A673 (cell line): ENCODE measurements at regions not wholly inside any gene's neighbourhood (a gene's known extent, or its start where the extent isn't known, plus 50 kb on each side); places are given as distances from the start of the nearest gene placed in this dataset.

Experiments used
- EZH2 ChIP-seq: fragments of 200-600 bp; sonication (generic); IDR thresholded peaks from 2 replicates; pipeline ENCODE4 v1.6.1; 2017; ENCODE audit warnings: borderline replicate concordance, low read depth, mild to moderate bottlenecking, mixed read lengths, antibody characterized with exemption, low read length; ENCODE audit not compliant: poor library complexity, severe bottlenecking
- TF ChIP-seq, protein P1 (sequence below): fragments of 300-800, 200-600 bp; sonication (generic); conservative IDR thresholded peaks from 2 replicates; pipeline ENCODE4 v1.5.1; 2017; ENCODE audit warnings: low read depth, mild to moderate bottlenecking, antibody characterized with exemption, low read length, moderate library complexity, mixed read lengths

DNA sequence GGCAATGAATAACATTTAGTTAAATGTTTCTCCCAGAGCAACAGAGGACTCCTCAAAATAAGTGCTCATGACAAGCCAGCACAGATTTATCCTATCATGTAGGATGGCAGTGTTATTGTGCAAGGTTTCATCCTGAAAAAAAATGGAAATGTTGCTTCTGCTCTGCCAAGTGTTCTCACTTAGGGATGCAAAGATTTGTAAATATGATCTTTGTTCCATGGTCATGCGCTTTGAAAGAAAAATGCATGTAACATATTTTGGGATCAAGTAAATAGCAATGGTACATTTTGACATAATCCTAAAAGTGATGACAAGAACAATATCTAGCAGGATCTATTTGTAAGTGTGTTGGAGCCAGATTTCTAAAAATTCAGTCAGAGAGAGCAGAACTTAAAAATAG, 229.5 kb upstream of the CCDC150 start:
- TF ChIP-seq, protein P1, sequence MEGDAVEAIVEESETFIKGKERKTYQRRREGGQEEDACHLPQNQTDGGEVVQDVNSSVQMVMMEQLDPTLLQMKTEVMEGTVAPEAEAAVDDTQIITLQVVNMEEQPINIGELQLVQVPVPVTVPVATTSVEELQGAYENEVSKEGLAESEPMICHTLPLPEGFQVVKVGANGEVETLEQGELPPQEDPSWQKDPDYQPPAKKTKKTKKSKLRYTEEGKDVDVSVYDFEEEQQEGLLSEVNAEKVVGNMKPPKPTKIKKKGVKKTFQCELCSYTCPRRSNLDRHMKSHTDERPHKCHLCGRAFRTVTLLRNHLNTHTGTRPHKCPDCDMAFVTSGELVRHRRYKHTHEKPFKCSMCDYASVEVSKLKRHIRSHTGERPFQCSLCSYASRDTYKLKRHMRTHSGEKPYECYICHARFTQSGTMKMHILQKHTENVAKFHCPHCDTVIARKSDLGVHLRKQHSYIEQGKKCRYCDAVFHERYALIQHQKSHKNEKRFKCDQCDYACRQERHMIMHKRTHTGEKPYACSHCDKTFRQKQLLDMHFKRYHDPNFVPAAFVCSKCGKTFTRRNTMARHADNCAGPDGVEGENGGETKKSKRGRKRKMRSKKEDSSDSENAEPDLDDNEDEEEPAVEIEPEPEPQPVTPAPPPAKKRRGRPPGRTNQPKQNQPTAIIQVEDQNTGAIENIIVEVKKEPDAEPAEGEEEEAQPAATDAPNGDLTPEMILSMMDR, result no peak
- TF ChIP-seq EZH2, result no peak
